T-cell (primary cell): ENCODE measurements at regions not wholly inside any gene's neighbourhood (a gene's known extent, or its start where the extent isn't known, plus 50 kb on each side); places are given as distances from the start of the nearest gene placed in this dataset.

Experiments
- ATAC-seq, 4 experiments: fragments of 200-7000 bp in 3 of 4; fragments of 150-1000 bp in 1 of 4; cut with Tn5 transposase; replicated peaks in 1 of 4; 1 replicate in 3 of 4; 2 replicates in 1 of 4; pipeline ENCODE4 v1.10.0; 2021; ENCODE audit warnings: moderate library complexity in 3 of 4, mild to moderate bottlenecking in 2 of 4, moderate number of reproducible peaks in 1 of 4
- CTCF ChIA-PET, 2 donors: fragments of 300-600 bp; sonication (Branson Sonifier 250); formaldehyde crosslinking; loops; one replicate each; lab custom pipeline; 2022; ENCODE audit warnings: antibody characterized with exemption in 2 of 2; lab: Charles Lee
- POLR2A ChIA-PET, 2 donors: fragments of 300-600 bp; sonication (Branson Sonifier 250); formaldehyde crosslinking; loops; one replicate each; lab custom pipeline; 2022; ENCODE audit warnings: antibody characterized with exemption in 2 of 2; lab: Charles Lee
- DNase-seq, 35 experiments: peaks; one replicate each; pipeline versions ENCODE4 v3.0.0 to v3.0.0-alpha.2; 2013 to 2023
- H3K27ac ChIP-seq: one replicate; pipeline ENCODE4 v1.5.1; 2013; ENCODE audit warnings: low read length
- H3K27me3 ChIP-seq, 2 experiments: replicated peaks in 1 of 2; 1 replicate in 1 of 2; 2 replicates in 1 of 2; pipeline versions ENCODE4 v1.6.1 to v1.7.0; 2013; ENCODE audit warnings: low read length in 1 of 2, mixed read lengths in 1 of 2; ENCODE audit not compliant: control insufficient read depth in 2 of 2, insufficient read depth in 2 of 2; ENCODE audit errors: extremely low read depth in 1 of 2
- H3K36me3 ChIP-seq, 2 donors: 1 replicate in 1 of 2; 2 replicates in 1 of 2; pipeline versions ENCODE4 v1.6.1 to v1.7.0; 2013; ENCODE audit warnings: low read length in 1 of 2; ENCODE audit not compliant: control insufficient read depth in 2 of 2, insufficient read depth in 1 of 2; ENCODE audit errors: extremely low read depth in 1 of 2
- H3K4me1 ChIP-seq, 2 experiments: 1 replicate in 1 of 2; 2 replicates in 1 of 2; pipeline versions ENCODE4 v1.6.1 to v1.7.0; 2013; ENCODE audit warnings: low read length in 2 of 2, mixed read lengths in 1 of 2; ENCODE audit not compliant: insufficient read depth in 2 of 2, control insufficient read depth in 1 of 2; ENCODE audit errors: extremely low read depth in 1 of 2
- H3K4me3 ChIP-seq, 2 donors: 1 replicate in 1 of 2; 2 replicates in 1 of 2; pipeline versions ENCODE4 v1.5.1 to v1.7.0; 2013; ENCODE audit warnings: mild to moderate bottlenecking in 2 of 2, low read length in 1 of 2, moderate library complexity in 1 of 2; ENCODE audit not compliant: control insufficient read depth in 1 of 2; ENCODE audit errors: extremely low read depth in 1 of 2
- H3K9me3 ChIP-seq: 2 replicates; pipeline ENCODE4 v1.7.0; 2013
- H3K27ac Mint-ChIP-seq, 2 donors: one replicate each; pipeline ENCODE4 v1.8.0; 2020 to 2021; ENCODE audit warnings: mild to moderate bottlenecking in 2 of 2, mixed read lengths in 2 of 2
- H3K27me3 Mint-ChIP-seq, 2 donors: one replicate each; pipeline ENCODE4 v1.8.0; 2021 to 2022; ENCODE audit warnings: mixed read lengths in 2 of 2
- H3K36me3 Mint-ChIP-seq: one replicate; pipeline ENCODE4 v1.8.0; 2021; ENCODE audit warnings: mixed read lengths
- H3K4me1 Mint-ChIP-seq, 3 donors: one replicate each; pipeline ENCODE4 v1.8.0; 2020 to 2022; ENCODE audit warnings: mixed read lengths in 3 of 3, mild to moderate bottlenecking in 1 of 3
- H3K4me3 Mint-ChIP-seq, 3 donors: one replicate each; pipeline ENCODE4 v1.8.0; 2020 to 2022; ENCODE audit warnings: mild to moderate bottlenecking in 3 of 3, mixed read lengths in 3 of 3, moderate library complexity in 3 of 3
- H3K9me3 Mint-ChIP-seq, 3 donors: one replicate each; pipeline ENCODE4 v1.8.0; 2020 to 2022; ENCODE audit warnings: mixed read lengths in 3 of 3
- WGBS: methylation state at CpG from one replicate; pipeline ENCODE4 v1.1.5; 2013; ENCODE audit warnings: missing lambda C conversion rate; ENCODE audit not compliant: insufficient coverage; 5-methylcytosine and 5-hydroxymethylcytosine counted together

GRCh38 chr6:56714982-56715456, 72.3 kb upstream of the DST start:
- DNase-seq (no peak), ATAC-seq (no peak)
- Histone ChIP-seq H3K27me3 (no peaks in the 10 kb centered on the region), H3K36me3 (no peaks in the 10 kb centered on the region), H3K4me3 (no peak overlapping the region), H3K9me3 (no peaks in the 10 kb centered on the region), H3K27ac (no peak overlapping the region), H3K4me1 (no peaks in the 10 kb centered on the region)
- ChIA-PET POLR2A (no interaction called here), CTCF (interaction anchor here in 1 of 2 donors (1.2 kb wide), 1 partner anchor 11 kb away, joined by 3 read pairs; no protein-coding TSS in a partner anchor)
- H3K4me3 Mint-ChIP-seq: no peak overlapping the region
- H3K36me3 Mint-ChIP-seq: no peaks in the 10 kb centered on the region
- peaks cover 3 to 6% of the 10 kb centered on the region in 2 donors for H3K27me3 Mint-ChIP-seq
- 83% methylated on average over 1 of the region's 2 CpGs for WGBS
- no peaks in the 10 kb centered on the region for H3K4me1 Mint-ChIP-seq
- peaks cover 0 to 7% (median 5%) of the 10 kb centered on the region in 3 donors for H3K9me3 Mint-ChIP-seq
- H3K27ac Mint-ChIP-seq: no peak overlapping the region

- whole genome bisulfite sequencing: no CpG with 5 or more reads among the region's 1 CpG
- Histone ChIP-seq H3K4me3 (no peak overlapping the region), H3K27ac (no peak overlapping the region), H3K36me3 (no peaks in the 10 kb centered on the region), H3K4me1 (no peaks in the 10 kb centered on the region), H3K27me3 (no peaks in the 10 kb centered on the region), H3K9me3 (no peaks in the 10 kb centered on the region)
- Mint-ChIP-seq H3K4me3 (no peak overlapping the region), H3K4me1 (no peaks in the 10 kb centered on the region), H3K27ac (no peak overlapping the region), H3K27me3 (peaks cover 3% of the 10 kb centered on the region in 2 donors), H3K9me3 (peaks cover 0 to 3% (median 1%) of the 10 kb centered on the region in 3 donors), H3K36me3 (no peaks in the 10 kb centered on the region)
- ChIA-PET CTCF (no interaction called here), POLR2A (no interaction called here)
- DNase-seq (no peak), ATAC-seq (no peak)
These were observed 71.6 kb upstream of the DST start for GRCh38 chr6:56714273-56714672.

DNA sequence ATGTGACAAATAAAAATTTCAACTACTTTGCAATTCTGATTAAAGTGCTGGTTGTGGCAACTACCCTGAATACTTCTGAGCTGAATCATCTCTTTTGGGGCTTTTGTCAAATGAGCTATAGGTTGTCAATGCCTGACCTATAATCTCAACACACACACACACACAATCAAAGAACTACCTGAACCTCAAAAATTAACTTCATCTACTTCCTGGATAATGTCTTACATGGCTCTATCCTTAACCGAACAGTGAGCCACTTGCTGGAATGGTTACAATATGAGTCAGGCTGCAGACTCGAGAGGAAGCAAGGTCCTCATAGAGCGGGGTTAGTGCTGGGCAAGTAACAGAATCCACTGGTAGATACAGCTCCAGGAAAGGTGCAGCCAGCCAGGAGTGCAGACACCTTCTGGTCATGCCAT, 70.6 kb upstream of the DST start:
- Histone ChIP-seq H3K4me3 (no peak overlapping the region), H3K36me3 (no peaks in the 10 kb centered on the region), H3K4me1 (no peaks in the 10 kb centered on the region), H3K27ac (no peak overlapping the region), H3K9me3 (no peaks in the 10 kb centered on the region), H3K27me3 (no peaks in the 10 kb centered on the region)
- no peak overlapping the region for H3K27ac Mint-ChIP-seq
- no peak for DNase-seq
- no peaks in the 10 kb centered on the region for H3K4me1 Mint-ChIP-seq
- WGBS: 75% methylated on average over 3 of the region's 3 CpGs
- no peak for ATAC-seq
- no peak overlapping the region for H3K4me3 Mint-ChIP-seq
- POLR2A ChIA-PET: no interaction called here
- no peaks in the 10 kb centered on the region for H3K36me3 Mint-ChIP-seq
- no peaks in the 10 kb centered on the region for H3K9me3 Mint-ChIP-seq
- CTCF ChIA-PET: no interaction called here
- peaks cover 3% of the 10 kb centered on the region in 2 donors for H3K27me3 Mint-ChIP-seq

DNA sequence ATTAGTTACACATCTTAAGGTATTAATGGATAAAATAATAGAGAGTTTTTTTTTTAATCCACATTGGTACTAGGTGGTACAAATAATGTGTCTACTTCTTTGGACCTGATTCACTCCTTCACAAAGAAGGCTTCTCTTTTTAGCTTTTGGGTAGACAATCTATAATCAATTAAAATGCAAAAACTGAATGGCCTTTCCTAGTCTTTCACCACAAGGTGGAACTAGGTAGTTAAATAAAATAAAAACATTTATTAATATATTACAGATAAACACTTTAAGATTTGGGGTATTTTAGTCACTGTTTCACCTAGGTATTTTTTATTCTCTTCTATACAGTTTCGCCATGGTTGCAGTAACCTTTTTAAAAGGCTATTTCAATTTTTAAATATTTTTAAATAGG, 68.3 kb upstream of the DST start:
- DNase-seq: no peak
- Mint-ChIP-seq H3K27ac (no peak overlapping the region), H3K4me3 (no peak overlapping the region), H3K4me1 (no peaks in the 10 kb centered on the region), H3K36me3 (no peaks in the 10 kb centered on the region), H3K9me3 (no peaks in the 10 kb centered on the region), H3K27me3 (peaks cover 3% of the 10 kb centered on the region in 2 donors)
- Histone ChIP-seq H3K4me3 (no peak overlapping the region), H3K27ac (no peak overlapping the region), H3K27me3 (no peaks in the 10 kb centered on the region), H3K9me3 (no peaks in the 10 kb centered on the region), H3K36me3 (no peaks in the 10 kb centered on the region), H3K4me1 (no peaks in the 10 kb centered on the region)
- WGBS: no CpG with 5 or more reads among the region's 1 CpG
- ChIA-PET POLR2A (no interaction called here), CTCF (interaction anchor here in 1 of 2 donors (0.6 kb wide), 1 partner anchor 15 kb away, joined by 3 read pairs; no protein-coding TSS in a partner anchor)
- no peak for ATAC-seq

GRCh38 chr6:56709650-56710049, 67.0 kb upstream of the DST start:
- 90% methylated on average over 2 of the region's 4 CpGs for WGBS
- POLR2A ChIA-PET: interaction anchor here in 1 of 2 donors (0.6 kb wide), 1 partner anchor 88 kb away, joined by 5 read pairs; no protein-coding TSS in a partner anchor
- peaks cover 3% of the 10 kb centered on the region in 2 donors for H3K27me3 Mint-ChIP-seq
- ATAC-seq (no peak), DNase-seq (no peak)
- H3K4me3 ChIP-seq: no peak overlapping the region
- H3K36me3 Mint-ChIP-seq: no peaks in the 10 kb centered on the region
- no peaks in the 10 kb centered on the region for H3K36me3 ChIP-seq
- H3K27ac Mint-ChIP-seq: no peak overlapping the region
- H3K4me1 ChIP-seq: no peaks in the 10 kb centered on the region
- H3K9me3 ChIP-seq: no peaks in the 10 kb centered on the region
- H3K27ac ChIP-seq: no peak overlapping the region
- no peaks in the 10 kb centered on the region for H3K27me3 ChIP-seq
- H3K9me3 Mint-ChIP-seq: no peaks in the 10 kb centered on the region
- CTCF ChIA-PET: interaction anchor here (0.6 to 1.6 kb wide), 2 partner anchors 144 to 607 kb away, joined by 3 to 4 read pairs; partner anchors contain the start of gene PRIM2 (in 1 of the 2)
- no peak overlapping the region for H3K4me3 Mint-ChIP-seq
- no peaks in the 10 kb centered on the region for H3K4me1 Mint-ChIP-seq

DNA sequence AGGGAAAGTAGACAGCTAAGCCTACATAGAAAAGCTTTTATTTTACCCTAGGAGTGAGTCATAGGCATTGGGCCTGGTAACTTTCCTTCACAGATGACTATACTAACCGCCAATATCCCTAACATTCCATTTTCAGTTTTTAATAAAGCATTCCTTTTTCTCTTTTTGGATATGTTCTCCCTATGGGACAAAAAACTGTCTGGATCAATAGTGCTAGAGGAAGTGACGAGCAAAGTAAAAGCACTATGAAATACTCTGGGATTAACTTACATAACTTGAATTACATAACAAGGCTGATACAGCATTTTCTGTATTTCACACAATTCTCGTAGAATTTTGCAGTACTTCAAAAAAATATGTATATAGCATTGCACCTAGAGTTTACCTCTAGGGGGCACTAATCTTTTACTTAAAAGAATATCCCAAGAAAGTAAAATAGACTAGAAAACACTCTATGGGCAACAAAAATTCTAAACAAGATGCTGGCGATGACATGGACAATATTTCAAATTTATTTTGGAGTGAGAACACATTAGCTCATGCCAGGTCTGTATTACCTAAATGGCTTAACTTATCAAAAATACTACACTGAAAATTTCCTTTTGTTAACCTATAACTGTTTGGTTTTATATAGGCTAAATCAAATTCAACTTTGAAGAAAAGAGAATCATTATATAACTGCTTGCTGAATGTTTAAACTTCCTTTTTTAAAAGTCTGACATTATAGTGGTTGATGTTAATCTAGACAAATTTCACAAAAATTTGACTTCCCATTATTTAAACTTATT, 66.3 kb upstream of the DST start:
- Mint-ChIP-seq H3K36me3 (no peaks in the 10 kb centered on the region), H3K4me3 (no peak overlapping the region), H3K27ac (no peak overlapping the region), H3K9me3 (no peaks in the 10 kb centered on the region), H3K27me3 (peaks cover 3% of the 10 kb centered on the region in 2 donors), H3K4me1 (no peaks in the 10 kb centered on the region)
- Histone ChIP-seq H3K9me3 (no peaks in the 10 kb centered on the region), H3K27ac (no peak overlapping the region), H3K4me1 (no peaks in the 10 kb centered on the region), H3K27me3 (no peaks in the 10 kb centered on the region), H3K36me3 (no peaks in the 10 kb centered on the region), H3K4me3 (no peak overlapping the region)
- no peak for ATAC-seq
- no CpG with 5 or more reads among the region's 4 CpGs for WGBS
- CTCF ChIA-PET: interaction anchor here in 1 of 2 donors (1.6 kb wide), 1 partner anchor 608 kb away, joined by 4 read pairs; the partner anchor contains the start of gene PRIM2
- POLR2A ChIA-PET: no interaction called here
- peak in 1 of 35 experiments; percentile 14 for DNase-seq
